Endothelial cell of umbilical vein (primary cell): ENCODE measurements at regions not wholly inside any gene's neighbourhood (a gene's known extent, or its start where the extent isn't known, plus 50 kb on each side); places are given as distances from the start of the nearest gene placed in this dataset.

Source experiments
- BruUV-seq: library from RNA; stranded (reverse); fragments of 400-500 nt; replicated peaks from 2 replicates; lab custom pipeline; 2021; lab: Mats Ljungman, UMichigan
- CTCF ChIA-PET: fragments of 300-600, 350-600 bp; sonication (Branson Sonifier 250); formaldehyde crosslinking; loops from one replicate; lab custom pipeline; 2021; ENCODE audit warnings: antibody characterized with exemption, inconsistent platforms; lab: Charles Lee
- POLR2A ChIA-PET: fragments of 300-600, 350-600 bp; sonication (Branson Sonifier 250); formaldehyde crosslinking; loops from one replicate; lab custom pipeline; 2021; ENCODE audit warnings: antibody characterized with exemption, inconsistent platforms; lab: Charles Lee
- DNase-seq: peaks from one replicate; pipeline ENCODE4 v3.0.0-alpha.2; 2011; ENCODE audit warnings: low read depth, low spot score
- FAIRE-seq: peaks from 2 replicates; lab custom pipeline; 2011; peaks lifted over from hg19 to GRCh38; lab: Jason Lieb, UNC
- H2AFZ ChIP-seq: 2 replicates; pipeline ENCODE4 v1.6.0; 2012; ENCODE audit warnings: low read depth, low read length, control low read depth, inconsistent platforms
- H3K27ac ChIP-seq: 2 replicates; pipeline ENCODE4 v1.5.1; 2011; ENCODE audit warnings: low read depth, mild to moderate bottlenecking, control low read depth, low read length, moderate library complexity; ENCODE audit not compliant: insufficient read depth
- H3K27me3 ChIP-seq, 2 experiments: 2 replicates each; pipeline versions ENCODE4 v1.6.0 to v1.6.1; 2011; ENCODE audit warnings: low read length in 2 of 2, mixed read lengths in 1 of 2; ENCODE audit not compliant: control insufficient read depth in 2 of 2, insufficient read depth in 2 of 2
- H3K36me3 ChIP-seq, 2 experiments: 2 replicates in 1 of 2; 3 replicates in 1 of 2; pipeline ENCODE4 v1.5.1; 2011; ENCODE audit warnings: low read length in 2 of 2, mild to moderate bottlenecking in 1 of 2, moderate library complexity in 1 of 2; ENCODE audit not compliant: control insufficient read depth in 2 of 2, insufficient read depth in 2 of 2; ENCODE audit errors: extremely low read depth in 1 of 2
- H3K4me1 ChIP-seq: 3 replicates; pipeline ENCODE4 v1.5.1; 2011; ENCODE audit warnings: mild to moderate bottlenecking, low read length; ENCODE audit not compliant: control insufficient read depth, insufficient read depth; ENCODE audit errors: extremely low read depth
- H3K4me2 ChIP-seq: 2 replicates; pipeline ENCODE4 v1.6.1; 2011; ENCODE audit warnings: low read length, control low read depth, mixed read lengths; ENCODE audit not compliant: insufficient read depth
- H3K4me3 ChIP-seq, 3 experiments: fragments of 200-600 bp in 1 of 3; sonication (generic), shearing (Covaris generic) in 1 of 3; replicated peaks in 1 of 3; 2 replicates each; pipeline ENCODE4 v1.5.1; 2011 to 2016; ENCODE audit warnings: control low read depth in 3 of 3, low read length in 3 of 3, mild to moderate bottlenecking in 2 of 3, inconsistent platforms in 1 of 3, low read depth in 1 of 3, moderate library complexity in 1 of 3; ENCODE audit not compliant: insufficient read depth in 1 of 3
- H3K79me2 ChIP-seq: 2 replicates; pipeline ENCODE4 v1.6.0; 2012; ENCODE audit warnings: low read length, inconsistent platforms; ENCODE audit not compliant: control insufficient read depth, insufficient read depth
- H3K9ac ChIP-seq: replicated peaks from 2 replicates; pipeline ENCODE3; 2011; ENCODE audit warnings: low read length, control low read depth; ENCODE audit not compliant: insufficient read depth; ENCODE audit errors: extremely low read depth
- H3K9me1 ChIP-seq: replicated peaks from 3 replicates; pipeline ENCODE4 v1.6.0; 2011; ENCODE audit warnings: mild to moderate bottlenecking, low read length; ENCODE audit not compliant: control insufficient read depth, insufficient read depth; ENCODE audit errors: extremely low read depth
- H3K9me3 ChIP-seq: replicated peaks from 2 replicates; pipeline ENCODE4 v1.5.1; 2012; ENCODE audit warnings: low read length, inconsistent platforms; ENCODE audit not compliant: control insufficient read depth, insufficient read depth
- H4K20me1 ChIP-seq: replicated peaks from 2 replicates; pipeline ENCODE3; 2011; ENCODE audit warnings: mild to moderate bottlenecking, low read length; ENCODE audit not compliant: control insufficient read depth, insufficient read depth; ENCODE audit errors: extremely low read depth
- EZH2 ChIP-seq: IDR thresholded peaks from 2 replicates; pipeline ENCODE4 v1.6.1; 2012; ENCODE audit warnings: borderline replicate concordance, low read depth, mild to moderate bottlenecking, moderate library complexity, low read length, inconsistent platforms; ENCODE audit not compliant: severe bottlenecking
- FOS ChIP-seq: IDR thresholded peaks from 2 replicates; pipeline ENCODE4 v1.6.1; 2011; ENCODE audit warnings: mild to moderate bottlenecking, low read length, moderate library complexity, borderline replicate concordance; ENCODE audit not compliant: insufficient read depth
- GATA2 ChIP-seq: IDR thresholded peaks from 2 replicates; pipeline ENCODE4 v1.7.0; 2011; ENCODE audit warnings: low read depth, mild to moderate bottlenecking, moderate library complexity, mixed read lengths, low read length; ENCODE audit not compliant: insufficient read length, insufficient read depth
- JUN ChIP-seq: IDR thresholded peaks from 2 replicates; pipeline ENCODE4 v1.6.1; 2011; ENCODE audit warnings: borderline replicate concordance, low read depth; ENCODE audit not compliant: insufficient read length, insufficient read depth
- MYC ChIP-seq: IDR thresholded peaks from one replicate; pipeline ENCODE4 v1.6.1; 2011; ENCODE audit warnings: mild to moderate bottlenecking, low read depth, low read length
- POLR2A ChIP-seq: IDR thresholded peaks from 2 replicates; pipeline ENCODE4 v1.6.1; 2012; ENCODE audit warnings: low read depth, mild to moderate bottlenecking, control low read depth, low read length
- POLR2AphosphoS5 ChIP-seq: IDR thresholded peaks from 2 replicates; pipeline ENCODE4 v1.6.1; 2012; ENCODE audit warnings: low read depth, mild to moderate bottlenecking, control low read depth, low read length, moderate library complexity; ENCODE audit not compliant: insufficient read depth
- dilution Hi-C: fragments of 300-500 bp; cut with MboI; formaldehyde crosslinking; loops from one replicate; pipeline ENCODE4 v1.15.0; 2019; ENCODE audit warnings: low sequenced_read_pairs; ENCODE audit not compliant: extremely low pct_ligation_motif_present
- intact Hi-C: fragments of 100-400 bp; cut with micrococcal nuclease; formaldehyde crosslinking; loops from one replicate; pipeline ENCODE4 v1.10.0; 2022
- TF ChIP-seq, protein P1 (sequence below), 2 donors: IDR thresholded peaks; 1 replicate in 1 of 2; 2 replicates in 1 of 2; pipeline ENCODE4 v1.5.1; 2011; ENCODE audit warnings: low read length in 2 of 2, mild to moderate bottlenecking in 2 of 2, moderate library complexity in 2 of 2, control low read depth in 1 of 2, inconsistent platforms in 1 of 2, low read depth in 1 of 2; ENCODE audit not compliant: insufficient read depth in 1 of 2; ENCODE audit errors: extremely low read depth in 1 of 2
- TF ChIP-seq, protein P2 (sequence below): IDR thresholded peaks from 2 replicates; pipeline ENCODE4 v1.6.1; 2011; ENCODE audit not compliant: insufficient read depth, insufficient read length

DNA sequence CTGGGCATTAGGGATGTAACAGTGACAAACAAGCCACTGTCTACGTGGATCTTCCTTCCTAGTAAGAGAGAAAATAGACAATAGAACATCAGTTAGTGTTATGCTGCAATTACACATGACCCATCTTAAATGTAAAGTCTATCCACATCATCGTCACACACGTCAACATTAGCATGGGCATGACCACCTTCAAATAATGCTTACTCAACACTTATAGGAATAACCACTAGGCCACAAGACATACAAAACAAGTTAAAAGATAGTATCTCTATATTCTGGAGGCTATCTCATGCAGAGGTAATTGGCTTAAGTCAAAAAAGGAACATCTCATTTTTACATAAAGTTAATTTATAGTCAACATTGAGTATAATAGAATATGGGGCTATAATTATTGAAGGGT lies 156.5 kb downstream of the MOXD1 start:
- no peak overlapping the region for H2AFZ ChIP-seq
- TF ChIP-seq FOS = no peak
- TF ChIP-seq MYC = no peak
- no peak for TF ChIP-seq EZH2
- TF ChIP-seq, protein P1, sequence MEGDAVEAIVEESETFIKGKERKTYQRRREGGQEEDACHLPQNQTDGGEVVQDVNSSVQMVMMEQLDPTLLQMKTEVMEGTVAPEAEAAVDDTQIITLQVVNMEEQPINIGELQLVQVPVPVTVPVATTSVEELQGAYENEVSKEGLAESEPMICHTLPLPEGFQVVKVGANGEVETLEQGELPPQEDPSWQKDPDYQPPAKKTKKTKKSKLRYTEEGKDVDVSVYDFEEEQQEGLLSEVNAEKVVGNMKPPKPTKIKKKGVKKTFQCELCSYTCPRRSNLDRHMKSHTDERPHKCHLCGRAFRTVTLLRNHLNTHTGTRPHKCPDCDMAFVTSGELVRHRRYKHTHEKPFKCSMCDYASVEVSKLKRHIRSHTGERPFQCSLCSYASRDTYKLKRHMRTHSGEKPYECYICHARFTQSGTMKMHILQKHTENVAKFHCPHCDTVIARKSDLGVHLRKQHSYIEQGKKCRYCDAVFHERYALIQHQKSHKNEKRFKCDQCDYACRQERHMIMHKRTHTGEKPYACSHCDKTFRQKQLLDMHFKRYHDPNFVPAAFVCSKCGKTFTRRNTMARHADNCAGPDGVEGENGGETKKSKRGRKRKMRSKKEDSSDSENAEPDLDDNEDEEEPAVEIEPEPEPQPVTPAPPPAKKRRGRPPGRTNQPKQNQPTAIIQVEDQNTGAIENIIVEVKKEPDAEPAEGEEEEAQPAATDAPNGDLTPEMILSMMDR (IDR thresholded peaks at IDR 0.05; ENCODE audit: extremely low read depth in 1 of 2, insufficient read depth in 1 of 2, low read depth in 1 of 2, low read length in 2 of 2) = no peak
- TF ChIP-seq JUN = no peak
- TF ChIP-seq POLR2A = no peak
- no peak for TF ChIP-seq POLR2AphosphoS5
- TF ChIP-seq GATA2 = no peak
- TF ChIP-seq, protein P2, sequence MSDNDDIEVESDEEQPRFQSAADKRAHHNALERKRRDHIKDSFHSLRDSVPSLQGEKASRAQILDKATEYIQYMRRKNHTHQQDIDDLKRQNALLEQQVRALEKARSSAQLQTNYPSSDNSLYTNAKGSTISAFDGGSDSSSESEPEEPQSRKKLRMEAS = no peak
- H3K27ac ChIP-seq = no peak overlapping the region
- peaks cover 0 to 2% of the 10 kb centered on the region in 2 experiments for H3K27me3 ChIP-seq
- DNase-seq = no peak
- H3K4me3 ChIP-seq = no peak overlapping the region
- FAIRE-seq = no peak
- H3K79me2 ChIP-seq = no peaks in the 10 kb centered on the region
- no peak overlapping the region for H3K4me2 ChIP-seq
- no peaks in the 10 kb centered on the region for H3K36me3 ChIP-seq
- H3K9me1 ChIP-seq = no peaks in the 10 kb centered on the region
- no peaks in the 10 kb centered on the region for H3K9me3 ChIP-seq
- H3K4me1 ChIP-seq = no peaks in the 10 kb centered on the region
- BruUV-seq = no TSS peak
- dilution Hi-C loops (no loop called here), intact Hi-C loops (no loop called here)
- H4K20me1 ChIP-seq = no peaks in the 10 kb centered on the region
- ChIA-PET POLR2A (no interaction called here), CTCF (interaction anchor here (0.6 to 0.7 kb wide), 2 partner anchors 28 to 94 kb away, joined by 3 read pairs; no protein-coding TSS in a partner anchor)
- H3K9ac ChIP-seq = no peak overlapping the region
